ENCODE measurements at regions not wholly inside any gene's neighbourhood (a gene's known extent, or its start where the extent isn't known, plus 50 kb on each side); places are given as distances from the start of the nearest gene placed in this dataset.

- no peak for TF ChIP-seq CTCF (IDR thresholded peaks at IDR 0.05; ENCODE audit: low read depth, low read length)
- DNase-seq (ENCODE audit: low read depth in 2 of 2) = no peak
- H3K4me3 ChIP-seq (replicated peaks in 1 of 2; ENCODE audit: low read depth in 2 of 2, low read length in 2 of 2) = no peak overlapping the region
Observed at GRCh38 chr2:117071556-117072102, 742.9 kb upstream of the DDX18 start.

- no peak for TF ChIP-seq CTCF (IDR thresholded peaks at IDR 0.05; ENCODE audit: low read depth, low read length)
- no peak for DNase-seq (ENCODE audit: low read depth in 2 of 2)
- no peak overlapping the region for H3K4me3 ChIP-seq (replicated peaks in 1 of 2; ENCODE audit: low read depth in 2 of 2, low read length in 2 of 2)
Observed at GRCh38 chr2:117074756-117075155, 739.7 kb upstream of the DDX18 start.

- TF ChIP-seq CTCF (IDR thresholded peaks at IDR 0.05; ENCODE audit: low read depth, low read length) = no peak
- no peak overlapping the region for H3K4me3 ChIP-seq (replicated peaks in 1 of 2; ENCODE audit: low read depth in 2 of 2, low read length in 2 of 2)
- DNase-seq (ENCODE audit: low read depth in 2 of 2) = no peak
Observed at GRCh38 chr2:117085256-117085655, 729.2 kb upstream of the DDX18 start.

- no peak for TF ChIP-seq CTCF (IDR thresholded peaks at IDR 0.05; ENCODE audit: low read depth, low read length)
- DNase-seq (ENCODE audit: low read depth in 2 of 2) = no peak
- H3K4me3 ChIP-seq (replicated peaks in 1 of 2; ENCODE audit: low read depth in 2 of 2, low read length in 2 of 2) = no peak overlapping the region
Observed at GRCh38 chr2:117085737-117086136, 728.8 kb upstream of the DDX18 start.

- DNase-seq (ENCODE audit: low read depth in 2 of 2) = no peak
- no peak for TF ChIP-seq CTCF (IDR thresholded peaks at IDR 0.05; ENCODE audit: low read depth, low read length)
- no peak overlapping the region for H3K4me3 ChIP-seq (replicated peaks in 1 of 2; ENCODE audit: low read depth in 2 of 2, low read length in 2 of 2)
Observed at GRCh38 chr2:117086174-117086942, 728.1 kb upstream of the DDX18 start.

GRCh38 chr2:117086943-117087250 is 727.6 kb upstream of the DDX18 start:
- DNase-seq (ENCODE audit: low read depth in 2 of 2) = no peak
- no peak overlapping the region for H3K4me3 ChIP-seq (replicated peaks in 1 of 2; ENCODE audit: low read depth in 2 of 2, low read length in 2 of 2)

More at GRCh38 chr2:117086943-117087250, 727.6 kb upstream of the DDX18 start:
- no peak for TF ChIP-seq CTCF (IDR thresholded peaks at IDR 0.05; ENCODE audit: low read depth, low read length)

All from cardiac fibroblast (primary cell).